Tibial nerve (tissue), 3 donors: ENCODE measurements at regions not wholly inside any gene's neighbourhood (a gene's known extent, or its start where the extent isn't known, plus 50 kb on each side); places are given as distances from the start of the nearest gene placed in this dataset.

Source experiments
- POLR2A ChIP-seq, 2 donors: fragments of 450-650 bp; IDR thresholded peaks; one replicate each; pipeline ENCODE4 v1.6.1; 2017; ENCODE audit warnings: antibody characterized with exemption in 2 of 2, mild to moderate bottlenecking in 2 of 2, moderate library complexity in 2 of 2
- TF ChIP-seq, protein P1 (sequence below), 5 experiments: fragments of 200-600 bp in 3 of 5; fragments of 450-650 bp in 2 of 5; sonication (generic) in 3 of 5; IDR thresholded peaks; one replicate each; pipeline ENCODE4 v1.5.1; 2016 to 2019; ENCODE audit warnings: antibody characterized with exemption in 5 of 5, mild to moderate bottlenecking in 3 of 5, moderate library complexity in 2 of 5

DNA sequence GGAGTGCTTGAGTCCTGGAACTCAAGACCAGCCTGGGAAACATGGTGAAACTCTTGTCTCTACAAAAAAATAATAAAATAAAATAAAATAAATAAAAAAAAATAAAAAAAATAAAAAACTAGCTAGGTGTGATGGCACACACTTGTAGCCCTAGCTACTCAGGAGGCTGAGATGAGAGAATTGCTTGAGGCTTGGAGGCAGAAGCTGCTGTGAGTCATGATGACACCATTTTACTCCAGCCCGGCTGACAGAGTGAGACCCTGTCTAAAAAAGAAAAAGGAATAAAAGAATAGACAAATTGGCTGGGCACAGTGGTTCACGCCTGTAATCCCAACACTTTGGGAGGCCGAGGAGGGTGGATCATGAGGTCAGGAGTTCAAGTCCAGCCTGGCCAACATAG is 1168.9 kb downstream of the SLITRK5 start:
- TF ChIP-seq, protein P1, sequence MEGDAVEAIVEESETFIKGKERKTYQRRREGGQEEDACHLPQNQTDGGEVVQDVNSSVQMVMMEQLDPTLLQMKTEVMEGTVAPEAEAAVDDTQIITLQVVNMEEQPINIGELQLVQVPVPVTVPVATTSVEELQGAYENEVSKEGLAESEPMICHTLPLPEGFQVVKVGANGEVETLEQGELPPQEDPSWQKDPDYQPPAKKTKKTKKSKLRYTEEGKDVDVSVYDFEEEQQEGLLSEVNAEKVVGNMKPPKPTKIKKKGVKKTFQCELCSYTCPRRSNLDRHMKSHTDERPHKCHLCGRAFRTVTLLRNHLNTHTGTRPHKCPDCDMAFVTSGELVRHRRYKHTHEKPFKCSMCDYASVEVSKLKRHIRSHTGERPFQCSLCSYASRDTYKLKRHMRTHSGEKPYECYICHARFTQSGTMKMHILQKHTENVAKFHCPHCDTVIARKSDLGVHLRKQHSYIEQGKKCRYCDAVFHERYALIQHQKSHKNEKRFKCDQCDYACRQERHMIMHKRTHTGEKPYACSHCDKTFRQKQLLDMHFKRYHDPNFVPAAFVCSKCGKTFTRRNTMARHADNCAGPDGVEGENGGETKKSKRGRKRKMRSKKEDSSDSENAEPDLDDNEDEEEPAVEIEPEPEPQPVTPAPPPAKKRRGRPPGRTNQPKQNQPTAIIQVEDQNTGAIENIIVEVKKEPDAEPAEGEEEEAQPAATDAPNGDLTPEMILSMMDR (IDR thresholded peaks at IDR 0.05): no peak
- no peak for TF ChIP-seq POLR2A (IDR thresholded peaks at IDR 0.05)
